NCI-H460 (cell line): ENCODE measurements at regions not wholly inside any gene's neighbourhood (a gene's known extent, or its start where the extent isn't known, plus 50 kb on each side); places are given as distances from the start of the nearest gene placed in this dataset.
"Not testable (repeated sequence)": the region's sequence is repeated elsewhere in the genome, so short reads cannot be mapped to it uniquely, and the experiment has no call there.

Experiments used
- DNase-seq: peaks from one replicate; pipeline ENCODE4 v3.0.0-alpha.2; 2016; ENCODE audit warnings: low read depth; ENCODE audit errors: extremely low read depth

GRCh38 chr4:103499094-103499493 is 220.7 kb downstream of the TACR3 start:
- no peak for DNase-seq

GRCh38 chr4:103498161-103499070 is 221.4 kb downstream of the TACR3 start:
- no peak for DNase-seq

GRCh38 chr4:103497692-103498091 is 222.1 kb downstream of the TACR3 start:
- DNase-seq = no peak

- no peak for DNase-seq
Observed at GRCh38 chr4:103496800-103497199, 223.0 kb downstream of the TACR3 start.

- DNase-seq = no peak
Observed at GRCh38 chr4:103493450-103494159, 226.2 kb downstream of the TACR3 start.

- DNase-seq = not testable (repeated sequence)
Observed at GRCh38 chr4:103485296-103485695, 234.5 kb downstream of the TACR3 start.

- DNase-seq = no peak
Observed at GRCh38 chr4:103484521-103484920, 235.3 kb downstream of the TACR3 start.

GRCh38 chr4:103482893-103483292 is 236.9 kb downstream of the TACR3 start:
- DNase-seq = no peak

- no peak for DNase-seq
Observed at GRCh38 chr4:103482471-103482870, 237.3 kb downstream of the TACR3 start.

GRCh38 chr4:103478734-103479133 is 241.1 kb downstream of the TACR3 start:
- no peak for DNase-seq

GRCh38 chr4:103478210-103478609 is 241.6 kb downstream of the TACR3 start:
- no peak for DNase-seq

- no peak for DNase-seq
Observed at GRCh38 chr4:103457566-103457965, 259.4 kb upstream of the CENPE start.

- DNase-seq = no peak
Observed at GRCh38 chr4:103451341-103451740, 253.2 kb upstream of the CENPE start.

- no peak for DNase-seq
Observed at GRCh38 chr4:103450693-103451092, 252.6 kb upstream of the CENPE start.

- no peak for DNase-seq
Observed at GRCh38 chr4:103449296-103450023, 251.3 kb upstream of the CENPE start.

GRCh38 chr4:103445377-103445776 is 247.2 kb upstream of the CENPE start:
- no peak for DNase-seq

- peak; percentile 5 for DNase-seq
Observed at GRCh38 chr4:103443324-103443723, 245.2 kb upstream of the CENPE start.

- DNase-seq = no peak
Observed at GRCh38 chr4:103429283-103429682, 231.1 kb upstream of the CENPE start.

GRCh38 chr4:103425406-103425805 is 227.3 kb upstream of the CENPE start:
- DNase-seq = no peak

GRCh38 chr4:103424853-103425252 is 226.7 kb upstream of the CENPE start:
- peak; percentile 26 for DNase-seq

GRCh38 chr4:103423261-103423660 is 225.1 kb upstream of the CENPE start:
- no peak for DNase-seq
